GM18870 (cell line): ENCODE measurements at regions not wholly inside any gene's neighbourhood (a gene's known extent, or its start where the extent isn't known, plus 50 kb on each side); places are given as distances from the start of the nearest gene placed in this dataset.
"Not testable (repeated sequence)": the region's sequence is repeated elsewhere in the genome, so short reads cannot be mapped to it uniquely, and the experiment has no call there.

Experiments
- ATAC-seq: cut with Tn5 transposase; IDR thresholded peaks from one replicate; pipeline ENCODE4 v1.9.1; 2021; ENCODE audit warnings: moderate library complexity; ENCODE audit not compliant: unreplicated experiment

DNA sequence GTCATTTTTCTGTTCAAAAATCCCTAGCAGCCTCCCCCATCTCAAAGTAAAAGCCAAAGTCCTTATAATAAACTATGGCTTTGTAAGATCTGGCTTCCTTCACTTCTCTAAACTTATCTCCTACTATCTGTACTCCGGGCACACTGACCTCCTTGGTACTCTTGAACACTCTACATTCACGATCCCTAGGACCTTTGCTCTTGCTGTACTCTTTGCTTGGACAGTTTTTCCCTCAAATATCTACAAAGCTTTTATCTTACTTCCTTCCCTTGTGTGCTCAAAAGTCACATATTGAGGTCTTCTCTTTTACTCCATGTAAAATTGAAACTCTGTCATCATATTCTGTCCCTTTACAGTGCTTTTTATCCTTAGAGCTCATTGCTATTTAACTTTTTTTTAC, 616.6 kb downstream of the IRS1 start:
- no peak for ATAC-seq

GRCh38 chr2:226181909-226182308, 617.7 kb downstream of the IRS1 start:
- ATAC-seq: no peak

DNA sequence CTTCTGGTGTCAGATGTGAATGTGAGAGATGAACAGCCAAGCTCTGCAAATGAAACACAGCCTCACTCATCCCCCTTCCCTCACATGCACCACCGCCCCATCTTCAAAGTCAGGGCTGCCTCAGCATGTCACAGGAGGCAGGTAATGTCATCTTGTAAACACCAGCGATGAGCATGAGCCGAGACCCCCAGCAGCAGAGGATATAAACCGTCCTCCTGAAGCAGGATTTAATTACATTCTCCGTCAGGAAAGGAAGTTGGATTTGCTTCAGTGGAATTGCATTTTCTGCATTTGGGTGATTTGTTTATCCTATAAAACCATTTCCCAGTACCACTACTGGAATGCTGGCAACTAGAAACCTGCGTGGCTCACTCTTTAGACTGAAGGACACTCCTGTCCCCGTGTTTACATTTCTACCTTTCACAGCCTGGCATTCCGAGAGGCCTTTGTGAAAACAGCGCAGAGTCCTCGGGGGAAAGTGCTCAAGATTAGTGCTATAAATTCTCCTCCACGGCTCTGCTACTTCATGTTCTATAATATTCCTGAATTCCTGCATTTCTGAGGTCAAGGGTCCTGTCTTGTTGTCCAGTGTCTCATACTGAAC, 619.2 kb downstream of the IRS1 start:
- no peak for ATAC-seq

- no peak for ATAC-seq
Measured at GRCh38 chr2:226179010-226179409, 620.6 kb downstream of the IRS1 start.

DNA sequence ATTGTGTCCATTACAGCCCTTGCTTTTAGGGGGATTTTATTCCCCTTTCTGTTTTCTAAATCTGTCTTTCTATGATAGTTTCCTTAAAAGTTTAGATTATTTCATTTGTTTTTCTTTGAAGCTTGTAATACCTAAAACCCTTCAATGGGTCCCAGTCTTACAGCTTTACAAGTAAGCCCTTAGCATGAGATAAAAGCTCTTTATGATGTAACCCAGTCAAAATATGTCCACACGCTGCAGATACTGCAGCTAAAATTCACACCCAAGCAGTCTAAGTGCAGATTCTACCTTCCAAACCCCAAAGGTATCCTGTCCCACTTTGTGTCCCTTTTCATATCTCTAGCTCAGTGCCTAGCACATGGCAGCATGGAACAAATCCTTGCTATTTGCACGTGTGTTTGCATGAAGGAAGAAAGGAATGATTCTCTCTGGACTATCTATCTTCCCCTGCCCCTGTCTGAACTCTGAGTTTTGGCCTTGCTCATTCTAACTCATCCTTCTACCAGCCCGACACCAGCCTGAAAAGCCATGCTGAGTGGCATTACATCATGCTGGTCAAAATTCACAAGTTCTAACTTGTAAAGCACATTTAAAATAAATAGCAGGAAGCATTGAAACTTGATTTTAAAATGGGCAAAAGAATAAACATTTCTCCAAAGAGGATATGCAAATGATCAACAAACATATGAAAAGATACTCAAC, 623.2 kb downstream of the IRS1 start:
- no peak for ATAC-seq

DNA sequence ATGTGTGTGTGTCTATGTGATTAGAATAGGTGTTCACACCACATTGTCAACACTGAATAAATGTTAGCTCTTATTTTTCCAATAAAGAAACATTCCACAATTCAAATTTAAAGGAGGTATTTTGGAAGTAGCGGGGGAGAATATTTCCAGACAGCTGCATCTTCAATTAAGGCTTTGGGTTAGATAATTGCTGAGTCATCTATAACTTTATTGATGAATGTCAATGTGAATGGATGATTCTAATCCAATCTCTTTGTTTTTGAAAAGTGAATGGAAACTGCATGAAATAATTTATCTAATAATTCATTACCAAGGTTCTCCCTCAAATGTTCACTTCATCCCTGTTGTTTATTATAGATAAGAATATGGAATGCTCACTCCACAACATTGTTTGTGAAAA, 625.2 kb downstream of the IRS1 start:
- ATAC-seq: no peak

GRCh38 chr2:226172939-226173338, 626.7 kb downstream of the IRS1 start:
- no peak for ATAC-seq

- ATAC-seq: no peak
Measured at GRCh38 chr2:226172309-226172708, 627.3 kb downstream of the IRS1 start.

DNA sequence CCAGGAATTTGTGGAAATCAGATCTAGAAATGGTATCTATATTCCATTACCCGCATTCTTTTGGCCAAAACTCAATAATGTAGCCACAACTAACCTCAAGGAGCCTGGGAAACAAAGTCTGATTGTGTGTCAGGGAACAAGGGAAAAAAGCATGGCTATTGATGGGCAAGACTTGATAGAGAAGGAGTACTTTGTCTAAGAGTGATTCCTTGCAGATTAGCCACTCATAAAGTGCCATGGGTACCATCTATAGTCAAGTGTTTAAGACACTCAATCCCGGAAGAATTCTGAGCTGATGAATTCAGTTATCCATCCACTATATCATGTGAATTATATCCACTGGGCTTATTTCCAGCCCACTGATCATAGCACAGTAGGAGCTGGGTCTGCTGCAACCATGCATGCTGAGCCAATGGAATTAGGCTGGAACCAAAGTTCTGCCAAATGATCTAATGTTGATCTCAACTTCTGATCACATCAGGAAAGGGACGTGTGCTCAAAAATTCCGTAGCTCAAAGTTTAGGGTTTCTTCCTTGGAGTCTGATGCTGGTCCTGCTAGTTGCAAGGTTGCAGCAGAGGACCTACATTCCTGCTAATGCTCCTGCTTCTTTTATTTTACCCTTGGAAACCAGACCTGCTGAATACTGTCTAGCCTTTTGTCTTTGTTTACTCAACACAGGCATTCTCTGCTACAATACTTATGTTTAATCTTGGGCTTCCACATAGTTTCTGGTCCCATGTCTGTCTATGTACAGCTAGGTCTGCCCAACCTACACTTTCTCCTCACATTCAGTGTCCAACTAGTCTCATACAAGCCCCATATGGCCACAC, 629.7 kb downstream of the IRS1 start:
- ATAC-seq: no peak

DNA sequence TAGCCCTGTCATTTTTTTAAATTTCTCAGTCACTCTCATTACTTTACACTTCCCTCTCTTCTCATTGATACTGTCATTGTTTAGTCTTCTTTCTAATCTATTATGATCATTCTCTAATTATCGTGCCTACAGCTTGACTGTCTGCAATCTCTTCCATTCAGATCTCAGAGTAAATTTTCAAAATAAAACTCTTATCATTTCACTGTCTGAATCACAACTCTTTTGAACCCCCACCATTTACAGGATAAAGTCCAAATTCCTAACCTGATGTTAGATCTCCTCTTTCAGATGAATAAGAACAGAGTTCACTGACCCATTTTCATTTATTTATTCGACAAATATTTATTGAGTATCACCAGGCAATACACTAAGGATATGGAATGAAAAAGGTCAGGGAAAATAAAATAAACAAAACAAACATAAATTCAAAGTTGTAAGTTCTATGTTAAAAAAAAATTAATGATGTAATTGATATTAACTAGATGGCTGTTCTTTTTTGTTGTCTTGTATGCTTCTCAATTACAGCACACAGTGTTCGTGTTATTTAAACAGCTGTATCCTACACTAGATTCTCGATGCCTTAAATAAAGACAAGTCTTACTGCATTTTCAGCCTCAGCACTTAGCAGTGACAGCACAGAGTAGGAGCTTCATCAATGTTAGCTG, 631.0 kb downstream of the IRS1 start:
- ATAC-seq: no peak

GRCh38 chr2:226164512-226164911, 635.1 kb downstream of the IRS1 start:
- ATAC-seq: no peak

GRCh38 chr2:226160617-226161016, 639.0 kb downstream of the IRS1 start:
- ATAC-seq: not testable (repeated sequence)

GRCh38 chr2:226159875-226160479, 639.6 kb downstream of the IRS1 start:
- ATAC-seq: no peak

DNA sequence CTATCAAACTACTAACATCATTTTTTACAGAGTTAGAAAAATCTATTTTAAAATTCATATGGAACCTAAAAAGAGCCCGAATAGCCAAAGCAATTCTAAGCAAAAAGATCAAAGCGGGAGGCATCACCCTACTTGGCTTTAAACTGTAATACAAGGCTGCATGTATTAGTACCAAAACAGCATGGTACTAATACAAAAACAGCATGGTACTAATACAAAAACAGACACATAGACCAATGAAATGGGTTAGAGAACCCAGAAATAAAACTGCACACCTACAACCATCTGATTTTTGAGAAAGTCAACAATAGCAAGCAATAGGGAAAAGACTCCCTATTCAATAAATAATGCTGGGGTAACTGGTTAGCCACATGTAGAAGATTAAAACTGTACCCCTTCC, 640.7 kb downstream of the IRS1 start:
- no peak for ATAC-seq

DNA sequence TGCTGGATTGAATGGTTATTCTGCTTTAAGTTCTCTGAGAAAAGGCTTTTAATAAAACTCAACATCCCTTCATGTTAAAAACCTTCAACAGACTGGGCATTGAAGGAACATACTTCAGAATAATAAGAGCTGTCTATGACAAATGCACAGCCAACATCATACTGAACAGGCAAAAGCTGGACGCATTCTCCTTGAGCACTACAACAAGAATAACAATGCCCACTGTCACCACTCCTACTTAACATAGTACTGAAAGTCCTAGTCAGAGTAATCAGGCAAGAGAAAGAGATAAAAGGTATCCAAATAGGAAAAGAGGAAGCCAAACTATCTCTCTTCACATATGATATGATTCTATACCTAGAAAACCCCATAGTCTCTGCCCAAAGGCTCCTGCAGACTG, 641.4 kb downstream of the IRS1 start:
- ATAC-seq: no peak

DNA sequence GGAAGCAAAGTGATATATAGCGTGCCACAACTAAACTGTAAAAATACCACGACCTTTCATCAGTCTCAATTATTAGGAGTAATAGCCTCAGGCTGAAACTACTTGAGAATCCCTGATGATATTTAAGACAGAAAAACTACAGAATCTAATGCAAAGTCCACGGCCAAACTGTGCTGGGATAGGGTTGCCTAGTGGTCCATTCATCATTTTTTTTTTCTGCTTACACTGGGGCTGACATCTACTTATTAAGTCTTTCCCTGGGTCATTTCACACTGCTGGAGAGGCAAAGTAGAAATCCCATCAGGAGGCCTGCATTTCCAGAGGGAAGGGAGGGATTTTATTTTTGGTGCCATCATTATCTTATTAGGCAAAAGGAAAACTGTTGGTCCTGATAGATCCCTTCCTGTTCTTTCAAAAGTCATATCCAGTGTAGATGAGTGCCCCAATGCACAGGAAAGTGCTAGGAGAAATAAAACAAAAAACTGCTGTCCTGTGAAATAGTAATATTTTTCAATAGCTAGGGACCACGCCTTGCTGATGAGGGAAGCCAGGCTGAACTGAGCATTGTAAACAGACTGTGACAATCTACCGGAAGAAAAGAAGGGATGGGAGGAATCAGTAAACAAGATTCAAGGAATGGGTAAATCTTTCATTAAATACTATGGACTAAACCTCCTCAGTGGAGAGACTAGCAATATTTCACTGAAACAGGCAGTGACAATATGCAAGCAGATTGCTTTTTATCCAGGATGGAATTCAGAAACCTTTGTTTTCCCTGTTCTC, 644.3 kb downstream of the IRS1 start:
- ATAC-seq: no peak

DNA sequence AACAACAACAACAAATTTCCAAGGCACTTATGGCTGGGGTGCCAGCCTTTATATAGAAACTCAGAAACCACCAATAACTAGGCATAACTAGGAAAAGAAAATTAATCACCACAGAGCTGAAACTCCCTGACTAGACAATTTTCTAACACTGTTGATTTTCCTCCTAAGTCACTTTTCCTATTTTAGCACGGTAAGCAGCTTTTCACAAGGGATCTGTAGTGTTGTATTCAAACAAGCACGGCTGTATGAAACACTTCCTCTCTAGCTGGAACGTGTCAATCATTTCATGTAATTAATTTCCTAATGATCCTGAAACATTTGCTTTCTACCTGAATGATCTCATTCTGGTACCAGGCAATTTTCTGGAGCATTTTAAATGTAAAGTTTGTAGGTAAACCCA, 645.0 kb downstream of the IRS1 start:
- no peak for ATAC-seq

GRCh38 chr2:226153553-226153952, 646.1 kb downstream of the IRS1 start:
- ATAC-seq: no peak

GRCh38 chr2:226151157-226151556, 648.5 kb downstream of the IRS1 start:
- ATAC-seq: no peak

DNA sequence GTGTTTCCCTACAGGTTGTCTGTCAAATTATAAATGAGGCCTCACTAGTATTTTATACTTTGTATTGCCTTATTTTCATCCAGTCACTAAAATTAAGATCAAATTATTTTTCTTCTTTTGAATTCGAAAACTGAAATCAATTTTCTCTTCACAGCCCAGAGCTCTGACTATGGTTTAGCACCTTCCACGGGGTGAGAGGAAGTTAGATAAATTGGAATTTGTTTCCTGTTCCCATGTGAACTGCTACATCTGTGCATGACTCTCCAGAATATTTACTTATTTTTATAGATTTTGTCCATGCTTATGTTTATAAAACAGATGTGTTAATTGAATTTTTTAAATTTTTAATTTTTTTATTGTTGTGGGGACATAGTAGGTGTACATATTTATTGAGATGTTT, 656.5 kb downstream of the IRS1 start:
- ATAC-seq: no peak
